Ishikawa (cell line): ENCODE measurements at regions not wholly inside any gene's neighbourhood (a gene's known extent, or its start where the extent isn't known, plus 50 kb on each side); places are given as distances from the start of the nearest gene placed in this dataset.

Experiments used
- CEBPB ChIP-seq: IDR thresholded peaks from 2 replicates; pipeline ENCODE4 v1.6.1; 2012
- CREB1 ChIP-seq: IDR thresholded peaks from 2 replicates; pipeline ENCODE4 v1.6.1; 2012; ENCODE audit warnings: low read depth
- EGR1 ChIP-seq: IDR thresholded peaks from 2 replicates; pipeline ENCODE4 v1.6.1; 2012
- EP300 ChIP-seq: IDR thresholded peaks from 2 replicates; pipeline ENCODE4 v1.6.1; 2012; ENCODE audit warnings: borderline replicate concordance
- FOXM1 ChIP-seq: IDR thresholded peaks from 2 replicates; pipeline ENCODE4 v1.6.1; 2012; ENCODE audit warnings: low read depth, borderline replicate concordance
- MAX ChIP-seq: IDR thresholded peaks from 2 replicates; pipeline ENCODE4 v1.6.1; 2012
- NFIC ChIP-seq: IDR thresholded peaks from 2 replicates; pipeline ENCODE4 v1.6.1; 2012
- RAD21 ChIP-seq: IDR thresholded peaks from 2 replicates; pipeline ENCODE4 v1.6.1; 2012; ENCODE audit warnings: low read depth
- REST ChIP-seq: IDR thresholded peaks from 2 replicates; pipeline ENCODE4 v1.6.1; 2012; ENCODE audit warnings: low read depth, mild to moderate bottlenecking
- TAF1 ChIP-seq: IDR thresholded peaks from 2 replicates; pipeline ENCODE4 v1.6.1; 2012; ENCODE audit warnings: low read depth, mild to moderate bottlenecking
- TCF12 ChIP-seq: IDR thresholded peaks from 2 replicates; pipeline ENCODE4 v1.6.1; 2012; ENCODE audit warnings: low read depth
- TEAD4 ChIP-seq: IDR thresholded peaks from 2 replicates; pipeline ENCODE4 v1.6.1; 2012
- USF1 ChIP-seq: IDR thresholded peaks from 2 replicates; pipeline ENCODE4 v1.6.1; 2012
- YY1 ChIP-seq: IDR thresholded peaks from 2 replicates; pipeline ENCODE4 v1.6.1; 2012; ENCODE audit warnings: low read depth
- ZBTB7A ChIP-seq: IDR thresholded peaks from 2 replicates; pipeline ENCODE4 v1.6.1; 2012; ENCODE audit warnings: low read depth

- TF ChIP-seq USF1 (no peak), CEBPB (no peak), MAX (no peak), CREB1 (no peak), FOXM1 (no peak), ZBTB7A (no peak), TAF1 (no peak), RAD21 (no peak), TCF12 (no peak), NFIC (no peak), EP300 (no peak), YY1 (no peak), TEAD4 (no peak), REST (no peak), EGR1 (no peak)
Measured at GRCh38 chr3:55226696-55227095, 260.4 kb downstream of the WNT5A start.

- no peak for TF ChIP-seq NFIC
- no peak for TF ChIP-seq ZBTB7A
- no peak for TF ChIP-seq CREB1
- TF ChIP-seq RAD21: no peak
Measured at GRCh38 chr3:55218577-55218976, 268.5 kb downstream of the WNT5A start.

GRCh38 chr3:55207744-55208143 lies 279.4 kb downstream of the WNT5A start:
- no peak for TF ChIP-seq MAX
- no peak for TF ChIP-seq CREB1
- no peak for TF ChIP-seq RAD21
- TF ChIP-seq EP300: no peak
- no peak for TF ChIP-seq USF1
- TF ChIP-seq TAF1: no peak
- no peak for TF ChIP-seq YY1
- no peak for TF ChIP-seq CEBPB
- TF ChIP-seq TEAD4: no peak
- TF ChIP-seq NFIC: no peak
- no peak for TF ChIP-seq TCF12
- TF ChIP-seq EGR1: no peak
- TF ChIP-seq FOXM1: no peak
- TF ChIP-seq ZBTB7A: no peak
- no peak for TF ChIP-seq REST

- no peak for TF ChIP-seq RAD21
- TF ChIP-seq TCF12: no peak
- no peak for TF ChIP-seq CREB1
- TF ChIP-seq EP300: no peak
- TF ChIP-seq YY1: no peak
- TF ChIP-seq USF1: no peak
- TF ChIP-seq ZBTB7A: no peak
- no peak for TF ChIP-seq TEAD4
- no peak for TF ChIP-seq REST
- no peak for TF ChIP-seq CEBPB
- TF ChIP-seq EGR1: no peak
- no peak for TF ChIP-seq MAX
- TF ChIP-seq NFIC: no peak
- no peak for TF ChIP-seq FOXM1
- no peak for TF ChIP-seq TAF1
Measured at GRCh38 chr3:55205990-55206389, 278.1 kb upstream of the LRTM1 start.
